GM18498 (cell line): ENCODE measurements at regions not wholly inside any gene's neighbourhood (a gene's known extent, or its start where the extent isn't known, plus 50 kb on each side); places are given as distances from the start of the nearest gene placed in this dataset.
"Not testable (repeated sequence)": the region's sequence is repeated elsewhere in the genome, so short reads cannot be mapped to it uniquely, and the experiment has no call there.

ENCODE experiments used
- ATAC-seq: cut with Tn5 transposase; IDR thresholded peaks from one replicate; pipeline ENCODE4 v1.9.1; 2021; ENCODE audit warnings: mild to moderate bottlenecking, moderate library complexity; ENCODE audit not compliant: unreplicated experiment

GRCh38 chr3:159879598-159879997 is 109.0 kb upstream of the IL12A start:
- ATAC-seq: no peak

- no peak for ATAC-seq
These were observed 107.4 kb upstream of the IL12A start for GRCh38 chr3:159881208-159881607.

GRCh38 chr3:159881828-159882309 is 106.8 kb upstream of the IL12A start:
- ATAC-seq: no peak

- ATAC-seq: no peak
These were observed 106.3 kb upstream of the IL12A start for GRCh38 chr3:159882367-159882766.

GRCh38 chr3:159882790-159883779 is 105.5 kb upstream of the IL12A start:
- ATAC-seq: no peak

GRCh38 chr3:159884661-159885402 is 103.8 kb upstream of the IL12A start:
- ATAC-seq: no peak

- no peak for ATAC-seq
These were observed 102.6 kb upstream of the IL12A start for GRCh38 chr3:159886050-159886449.

- ATAC-seq: not testable (repeated sequence)
These were observed 102.1 kb upstream of the IL12A start for GRCh38 chr3:159886530-159886929.

GRCh38 chr3:159887168-159887567 is 101.5 kb upstream of the IL12A start:
- no peak for ATAC-seq

GRCh38 chr3:159887911-159888310 is 100.7 kb upstream of the IL12A start:
- ATAC-seq: no peak

- ATAC-seq: no peak
These were observed 96.4 kb upstream of the IL12A start for GRCh38 chr3:159892171-159892795.

GRCh38 chr3:159892801-159893200 is 95.8 kb upstream of the IL12A start:
- ATAC-seq: no peak

GRCh38 chr3:159894386-159894785 is 94.2 kb upstream of the IL12A start:
- ATAC-seq: no peak

- ATAC-seq: no peak
These were observed 93.2 kb upstream of the IL12A start for GRCh38 chr3:159895430-159895829.

GRCh38 chr3:159896543-159896942 is 92.1 kb upstream of the IL12A start:
- no peak for ATAC-seq

- ATAC-seq: no peak
These were observed 91.1 kb upstream of the IL12A start for GRCh38 chr3:159897331-159898075.

GRCh38 chr3:159898147-159898546 is 90.5 kb upstream of the IL12A start:
- ATAC-seq: no peak

GRCh38 chr3:159899166-159899565 is 89.5 kb upstream of the IL12A start:
- ATAC-seq: no peak

- peak; percentile 59 for ATAC-seq
These were observed 85.9 kb upstream of the IL12A start for GRCh38 chr3:159902546-159903314.

GRCh38 chr3:159904455-159904854 is 84.2 kb upstream of the IL12A start:
- no peak for ATAC-seq
